Midbrain (tissue), 1 donor: ENCODE measurements at regions not wholly inside any gene's neighbourhood (a gene's known extent, or its start where the extent isn't known, plus 50 kb on each side); places are given as distances from the start of the nearest gene placed in this dataset.
"Not testable (repeated sequence)": the region's sequence is repeated elsewhere in the genome, so short reads cannot be mapped to it uniquely, and the experiment has no call there.

Experiments used
- DNase-seq: peaks from one replicate; lab custom pipeline; 2025; lab: John Stamatoyannopoulos, UW

DNA sequence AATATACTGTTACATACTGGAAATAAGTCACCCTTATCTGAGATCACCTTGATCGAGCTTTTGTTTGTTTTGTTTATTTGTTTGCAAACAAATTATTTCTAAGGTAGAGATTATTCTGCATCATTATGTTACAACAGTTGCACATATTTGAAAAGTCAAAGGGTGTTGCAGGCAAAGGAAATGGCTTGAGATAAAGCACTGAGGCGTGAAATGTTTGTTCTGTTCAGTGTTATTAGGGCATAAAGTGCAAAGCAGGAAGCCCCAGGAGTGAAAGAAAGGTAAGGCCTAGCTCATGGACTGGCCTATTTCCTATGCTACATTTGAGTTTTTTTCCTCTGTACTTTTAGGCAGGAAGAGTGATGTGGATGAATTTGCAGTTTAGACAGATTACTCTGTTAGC is 1815.6 kb upstream of the LRRTM1 start:
- DNase-seq, result no peak

DNA sequence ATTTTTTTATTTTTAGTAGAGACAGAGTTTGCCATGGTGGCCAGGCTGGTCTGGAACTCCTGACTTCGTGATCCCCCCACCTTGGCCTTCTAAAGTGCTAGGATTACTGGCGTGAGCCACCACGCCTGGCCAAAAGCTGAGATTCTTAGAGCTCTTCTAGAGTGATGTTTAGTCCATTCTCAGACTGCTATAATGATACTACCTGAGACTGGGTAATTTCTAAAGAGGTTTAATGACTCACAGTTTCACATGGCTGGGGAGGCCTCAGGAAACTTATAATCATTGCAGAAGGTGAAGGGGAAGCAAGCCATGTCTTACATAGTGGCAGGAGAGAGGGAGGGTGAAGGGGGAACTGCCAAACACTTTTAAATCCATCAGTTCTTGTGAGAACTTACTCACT is 1804.9 kb upstream of the LRRTM1 start:
- DNase-seq, result no peak

DNA sequence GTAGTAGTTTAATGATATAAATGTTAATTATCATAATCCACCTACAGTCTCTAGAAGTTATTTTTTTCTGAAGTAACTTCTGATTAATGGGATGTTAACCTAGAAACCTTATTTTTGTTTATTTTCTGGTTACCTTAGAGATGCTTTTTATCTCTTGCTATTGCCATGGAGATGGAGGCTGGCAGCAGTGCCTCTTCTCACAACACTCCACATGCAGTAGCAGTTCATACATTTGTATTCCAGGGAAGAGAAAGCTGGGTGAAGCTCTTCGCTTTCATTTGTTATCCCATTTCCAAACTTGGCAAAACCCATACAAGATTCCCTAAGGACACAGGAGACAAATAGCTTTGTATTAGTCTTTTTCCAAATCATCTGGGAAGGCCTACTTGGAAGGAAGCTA is 1794.1 kb upstream of the LRRTM1 start:
- no peak for DNase-seq

DNA sequence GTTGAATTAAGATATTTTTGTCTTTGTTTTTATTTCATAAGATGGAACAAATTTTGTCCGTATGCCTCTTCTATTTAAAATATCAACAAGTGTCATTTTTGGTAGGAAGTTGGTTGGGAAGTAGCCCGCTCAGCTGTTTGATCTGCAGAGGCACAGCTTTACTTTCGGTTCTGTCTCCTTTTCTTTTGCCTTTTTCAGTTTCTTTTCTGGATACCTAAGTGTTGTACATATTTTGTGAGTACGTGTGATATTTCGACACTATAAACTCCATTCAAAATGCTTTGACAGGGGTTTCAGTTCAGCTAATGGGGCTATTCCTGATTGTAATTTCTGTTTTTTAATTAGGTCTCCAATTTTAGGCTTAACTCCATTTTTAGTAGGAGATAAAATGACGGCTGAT is 1785.0 kb upstream of the LRRTM1 start:
- no peak for DNase-seq

DNA sequence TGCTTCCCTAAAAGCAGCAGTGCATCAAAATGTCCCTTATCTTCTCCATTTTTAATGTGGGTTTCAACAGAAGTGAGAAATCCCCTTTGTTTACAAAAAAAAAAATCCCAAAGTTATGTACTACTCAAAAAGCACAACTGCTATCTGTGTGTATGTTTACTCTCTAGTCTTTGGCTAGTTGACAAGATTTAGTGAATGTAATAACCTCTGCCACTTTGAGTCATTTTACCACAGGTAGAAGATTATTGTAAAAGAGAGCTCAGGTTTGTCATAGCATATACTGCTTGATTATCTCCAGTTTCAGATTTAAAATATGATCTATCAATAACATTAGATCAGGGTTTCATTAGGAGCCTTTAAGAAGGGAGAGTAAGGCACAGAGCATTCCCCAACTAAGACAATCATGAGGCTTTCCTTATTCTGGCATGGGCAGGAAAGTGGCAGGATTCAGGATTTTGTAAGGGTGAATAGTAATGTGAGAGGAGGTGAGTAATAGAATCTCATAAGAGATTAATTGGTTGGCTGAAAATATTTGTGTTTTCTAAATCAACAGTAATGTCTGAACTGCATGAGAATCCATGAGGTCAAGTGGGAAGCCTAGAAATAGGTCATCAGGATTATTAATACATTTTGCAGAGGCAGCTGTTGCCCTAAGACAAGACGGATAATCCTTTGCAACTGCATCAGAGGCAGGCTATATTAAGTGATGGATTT is 1780.3 kb upstream of the LRRTM1 start:
- DNase-seq, result no peak

DNA sequence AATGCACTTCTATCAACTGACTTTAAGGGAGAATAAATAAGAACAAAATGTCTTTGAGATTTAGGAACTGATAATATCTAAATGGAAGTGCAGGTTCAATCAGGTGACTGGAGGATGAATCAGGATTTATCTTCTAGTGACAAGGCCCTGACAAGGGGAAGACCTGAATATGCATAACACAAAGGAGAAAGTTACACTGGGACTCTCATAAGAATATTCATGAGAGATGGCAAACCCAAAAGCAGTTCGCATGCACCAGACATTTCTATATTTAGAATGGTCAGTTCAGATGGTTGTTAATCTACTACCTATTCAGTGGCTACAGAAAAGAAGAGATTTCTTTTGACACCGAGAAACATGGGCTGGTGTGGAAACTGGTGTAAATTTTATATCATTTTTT is 1771.3 kb upstream of the LRRTM1 start:
- DNase-seq, result no peak

DNA sequence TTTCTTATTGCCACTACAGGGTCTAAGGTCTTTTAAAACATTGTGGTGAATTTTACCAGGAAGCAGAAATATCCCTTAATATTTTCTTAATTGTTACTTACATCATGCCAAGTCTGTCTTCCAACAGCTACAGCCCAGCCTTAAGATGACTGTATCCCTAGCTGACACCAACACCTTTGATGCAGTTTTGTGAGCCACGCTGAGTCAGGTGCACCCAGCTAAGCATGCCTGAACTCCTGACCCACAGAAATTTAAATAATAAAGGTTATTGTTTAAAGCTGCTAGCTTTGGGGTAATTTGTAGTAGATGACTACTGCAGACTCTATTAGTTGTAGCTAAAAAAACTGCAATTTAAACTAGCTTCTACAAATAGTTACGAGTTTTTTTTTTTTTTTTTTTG is 1757.9 kb upstream of the LRRTM1 start:
- no peak for DNase-seq

DNA sequence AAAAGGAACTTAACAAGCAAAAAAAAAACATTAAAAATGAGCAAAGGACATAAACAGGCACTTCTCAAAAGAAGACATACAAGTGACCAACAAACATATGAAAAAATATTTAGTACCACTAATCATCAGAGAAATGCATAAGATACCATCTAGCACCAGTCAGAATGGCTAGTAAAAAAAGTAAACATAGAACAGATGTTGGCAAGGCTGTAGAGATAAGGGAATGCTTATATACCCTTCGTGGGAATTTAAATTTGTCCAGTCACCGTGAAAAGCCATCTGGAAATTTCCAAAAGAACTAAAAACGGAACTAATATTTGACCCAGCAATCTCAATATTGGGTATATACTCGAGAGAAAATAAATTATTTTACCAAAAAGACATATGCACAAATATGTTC is 1751.3 kb upstream of the LRRTM1 start:
- no peak for DNase-seq

DNA sequence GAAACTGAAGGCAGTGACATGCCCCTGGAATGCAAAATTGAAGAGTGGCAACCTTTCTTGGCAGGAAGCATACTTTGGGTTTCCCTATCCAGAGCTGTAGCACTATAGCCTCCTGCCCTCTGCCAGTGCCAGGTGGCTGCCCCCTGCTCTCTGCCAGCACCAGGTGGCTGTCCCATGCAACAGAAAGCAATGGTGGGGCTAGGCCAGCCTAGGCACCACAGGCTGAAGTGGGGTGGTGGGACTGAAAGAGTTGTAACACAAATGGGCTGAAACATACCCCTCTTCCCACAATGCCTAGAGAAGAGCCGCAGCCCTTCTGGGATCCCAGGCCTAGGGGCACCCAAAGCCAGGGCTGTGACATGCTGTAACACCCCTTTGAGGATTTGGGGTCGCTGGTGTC is 1739.3 kb upstream of the LRRTM1 start:
- DNase-seq, result no peak

DNA sequence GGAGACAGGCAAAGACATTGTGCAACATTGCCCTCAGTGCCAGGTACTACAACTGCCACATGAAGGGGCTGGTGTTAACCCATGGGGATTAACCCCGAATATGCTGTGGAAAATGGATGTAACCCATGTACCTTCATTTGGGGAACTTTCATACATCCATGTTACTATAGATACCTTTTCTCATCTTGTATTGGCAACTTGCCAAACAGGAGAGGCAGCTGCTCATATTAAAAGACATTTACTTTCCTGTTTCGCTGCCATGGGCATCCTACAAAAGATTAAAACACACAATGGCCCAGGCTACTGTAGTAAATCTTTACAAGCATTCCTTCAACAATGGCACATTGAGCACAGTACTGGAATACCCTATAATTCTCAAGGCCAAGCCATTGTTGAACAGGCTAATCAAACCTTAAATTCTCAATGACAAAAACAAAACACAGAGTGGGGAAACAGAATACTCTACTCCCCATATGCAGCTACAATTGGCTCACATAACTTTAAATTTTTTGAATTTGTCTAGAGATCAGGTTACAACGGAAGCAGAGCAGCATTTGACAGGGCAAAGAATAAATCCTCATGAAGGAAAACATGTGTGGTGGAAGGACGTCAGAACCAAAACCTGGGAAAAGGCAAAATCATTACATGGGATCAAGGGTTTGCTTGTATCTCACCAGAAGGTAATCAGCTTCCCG is 1723.5 kb upstream of the LRRTM1 start:
- DNase-seq, result no peak

DNA sequence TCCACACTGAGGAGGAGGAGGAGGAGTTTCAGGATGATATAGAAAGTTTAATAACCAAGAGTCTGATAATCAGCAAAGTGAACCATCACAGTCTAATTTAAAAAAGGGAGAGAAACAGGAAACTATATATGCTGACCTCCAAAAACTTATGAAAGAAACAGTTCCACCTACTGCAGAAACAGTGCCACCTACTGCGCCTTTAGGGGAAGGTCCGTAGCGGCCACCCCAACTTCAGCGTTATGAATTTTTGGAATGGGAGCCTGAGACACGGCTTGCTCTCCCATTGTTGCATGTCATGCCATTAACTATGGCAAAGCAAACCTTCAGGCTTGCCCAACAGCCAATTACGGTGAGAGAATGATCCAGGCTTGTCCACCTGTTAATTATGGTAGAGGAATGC is 1719.2 kb upstream of the LRRTM1 start:
- DNase-seq, result no peak

DNA sequence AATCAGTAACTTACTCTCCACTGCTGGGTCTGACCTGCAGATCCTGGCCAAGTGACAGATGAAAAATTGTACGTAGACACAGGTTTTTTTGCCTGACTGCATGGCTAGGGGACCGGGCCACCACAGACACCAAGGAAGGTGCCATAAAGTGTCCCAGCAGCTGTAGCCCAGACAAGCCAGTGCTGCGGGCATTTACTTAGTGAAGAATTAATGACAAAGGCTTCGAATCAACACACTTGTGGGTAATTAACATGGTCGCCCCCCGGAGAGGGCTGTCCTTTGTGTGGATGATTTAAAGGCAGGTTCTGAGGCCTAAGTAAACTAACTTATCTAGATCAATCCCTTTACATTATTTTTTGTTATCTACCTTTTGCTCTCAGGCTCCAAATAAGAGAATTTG is 1709.1 kb upstream of the LRRTM1 start:
- DNase-seq, result no peak

DNA sequence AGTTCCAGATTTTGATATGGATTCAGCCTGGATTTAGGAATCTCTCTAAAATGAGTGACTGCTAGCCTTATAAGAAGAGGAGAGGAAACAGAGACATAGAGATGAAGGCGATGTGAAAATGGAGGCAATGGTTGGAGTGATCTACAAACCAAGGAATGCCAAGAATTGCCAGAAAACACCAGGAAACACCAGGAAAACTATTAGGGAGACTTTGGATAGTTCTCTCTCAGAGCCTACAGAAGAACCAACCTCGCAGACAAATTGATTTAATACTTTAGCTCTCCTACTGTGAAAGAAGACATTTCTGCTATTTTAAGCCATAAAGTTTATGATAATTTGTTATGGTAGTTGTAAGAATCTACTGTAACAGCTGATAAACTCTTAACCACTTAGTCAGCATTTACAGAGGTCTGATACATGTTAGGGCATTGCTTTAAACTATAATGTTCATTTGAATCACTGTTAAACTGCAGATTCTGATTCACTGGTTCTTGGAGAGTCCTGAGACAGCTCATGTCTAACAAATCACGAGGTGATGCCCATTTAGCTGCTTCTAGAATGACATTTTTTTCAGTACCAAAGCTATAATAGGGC is 1702.6 kb upstream of the LRRTM1 start:
- DNase-seq, result no peak

DNA sequence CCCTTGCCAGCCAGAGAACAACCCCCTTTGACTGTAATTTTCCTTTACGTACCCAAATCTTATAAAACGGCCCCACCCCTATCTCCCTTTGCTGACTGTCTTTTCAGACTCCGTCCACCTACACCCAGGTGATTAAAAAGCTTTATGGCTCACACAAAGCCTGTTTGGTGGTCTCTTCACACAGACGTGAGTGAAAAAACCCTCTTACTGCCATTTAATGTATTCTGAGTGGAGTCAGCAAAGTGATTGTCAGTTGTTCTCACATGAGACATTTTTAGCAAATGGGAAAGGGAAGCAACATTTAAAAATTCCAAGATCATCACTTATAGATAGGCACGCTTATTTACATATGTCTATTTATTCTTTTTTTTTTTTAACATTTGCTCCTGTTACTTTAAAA is 1701.3 kb upstream of the LRRTM1 start:
- DNase-seq, result not testable (repeated sequence)

DNA sequence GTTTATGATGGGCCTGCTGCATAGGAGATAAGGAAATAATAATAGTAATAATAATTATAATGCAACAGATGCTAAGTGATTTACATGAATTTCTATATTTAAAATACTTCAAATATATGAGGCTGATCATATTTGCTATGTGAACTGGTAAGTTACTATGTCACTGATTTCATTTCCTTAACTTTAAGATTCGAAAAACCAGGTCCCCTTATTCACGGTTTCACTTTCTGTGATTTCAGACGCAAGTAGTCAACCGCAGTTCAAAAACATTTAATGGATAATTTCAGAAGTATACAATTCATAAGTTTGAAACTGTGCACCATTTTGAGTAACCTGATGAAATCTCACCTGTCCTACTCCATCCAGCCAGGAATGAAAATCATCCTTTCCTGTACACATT is 1697.1 kb upstream of the LRRTM1 start:
- DNase-seq, result no peak

DNA sequence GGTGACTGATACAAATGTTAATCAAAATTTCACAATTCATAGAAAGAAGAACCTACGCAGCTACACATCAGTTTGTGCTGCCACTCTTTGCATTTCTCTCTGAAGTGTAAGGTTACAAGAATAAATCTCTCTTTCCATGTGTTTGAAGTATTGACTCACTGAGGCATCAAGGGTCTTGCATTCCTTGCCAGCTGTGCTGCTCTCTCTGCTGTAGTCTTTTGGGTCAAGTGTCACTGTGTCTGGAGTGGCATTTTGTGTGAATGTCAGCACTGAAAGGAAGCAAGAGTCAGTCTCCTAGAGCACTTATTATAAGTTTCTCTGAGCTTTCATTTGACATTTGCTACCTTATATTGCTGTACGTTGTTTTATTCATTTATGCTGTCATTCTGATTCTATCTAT is 1696.1 kb upstream of the LRRTM1 start:
- DNase-seq, result no peak

DNA sequence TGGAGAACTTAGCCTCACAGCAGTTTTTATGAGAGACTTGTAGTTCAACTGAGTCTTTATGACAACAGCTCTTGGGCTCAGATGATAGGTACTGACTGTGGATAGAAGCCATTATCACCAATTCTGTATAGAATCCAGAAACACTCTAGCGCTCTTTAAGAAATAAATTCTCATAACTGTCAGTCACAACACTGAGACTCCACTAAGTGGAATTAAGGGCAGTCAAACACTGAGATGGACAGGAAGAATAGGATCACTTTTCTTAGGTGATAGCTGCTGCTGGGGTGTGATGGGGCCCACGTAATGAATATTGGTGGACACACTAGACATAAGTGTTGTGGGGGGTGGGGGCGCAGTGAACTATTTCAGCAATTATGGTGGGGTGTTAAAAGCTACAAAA is 1691.8 kb upstream of the LRRTM1 start:
- DNase-seq, result no peak

DNA sequence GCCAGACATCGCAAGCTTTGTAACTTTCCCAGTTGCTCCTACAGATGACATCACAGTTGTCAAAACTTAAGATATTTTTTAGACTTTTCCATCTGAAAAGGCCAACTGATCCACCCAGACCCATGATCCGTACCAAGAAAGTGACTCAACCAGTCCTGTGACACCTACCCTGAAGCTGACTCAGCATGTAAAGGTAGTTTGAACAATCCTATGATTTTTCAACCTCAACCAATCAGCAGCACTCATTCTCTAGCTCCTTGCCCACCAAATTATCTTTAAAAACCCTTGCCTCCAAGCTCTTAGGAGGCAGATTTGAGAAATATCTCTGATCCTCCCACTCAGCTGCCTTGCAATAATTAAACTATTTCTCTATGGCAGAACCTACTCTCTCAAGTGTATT is 1686.7 kb upstream of the LRRTM1 start:
- DNase-seq, result no peak

DNA sequence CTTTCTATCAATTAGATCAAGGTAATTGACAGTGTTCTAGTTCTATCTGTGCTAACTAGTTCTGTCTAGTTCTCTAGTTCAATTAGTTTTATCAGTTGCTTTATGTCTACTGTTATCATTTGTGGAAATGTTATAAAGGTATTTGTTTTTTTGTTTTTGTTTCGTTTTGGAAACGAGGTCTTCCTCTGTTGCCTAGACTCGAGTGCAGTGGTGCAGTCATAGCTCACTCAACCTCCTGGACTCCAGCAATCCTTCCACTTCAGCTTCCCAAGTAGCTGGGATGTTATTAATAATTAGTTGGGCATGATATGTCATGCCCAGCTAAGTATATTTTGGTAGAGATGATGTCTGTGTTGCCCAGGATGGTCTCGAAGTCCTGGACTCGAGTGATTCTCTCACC is 1682.8 kb upstream of the LRRTM1 start:
- DNase-seq, result no peak

DNA sequence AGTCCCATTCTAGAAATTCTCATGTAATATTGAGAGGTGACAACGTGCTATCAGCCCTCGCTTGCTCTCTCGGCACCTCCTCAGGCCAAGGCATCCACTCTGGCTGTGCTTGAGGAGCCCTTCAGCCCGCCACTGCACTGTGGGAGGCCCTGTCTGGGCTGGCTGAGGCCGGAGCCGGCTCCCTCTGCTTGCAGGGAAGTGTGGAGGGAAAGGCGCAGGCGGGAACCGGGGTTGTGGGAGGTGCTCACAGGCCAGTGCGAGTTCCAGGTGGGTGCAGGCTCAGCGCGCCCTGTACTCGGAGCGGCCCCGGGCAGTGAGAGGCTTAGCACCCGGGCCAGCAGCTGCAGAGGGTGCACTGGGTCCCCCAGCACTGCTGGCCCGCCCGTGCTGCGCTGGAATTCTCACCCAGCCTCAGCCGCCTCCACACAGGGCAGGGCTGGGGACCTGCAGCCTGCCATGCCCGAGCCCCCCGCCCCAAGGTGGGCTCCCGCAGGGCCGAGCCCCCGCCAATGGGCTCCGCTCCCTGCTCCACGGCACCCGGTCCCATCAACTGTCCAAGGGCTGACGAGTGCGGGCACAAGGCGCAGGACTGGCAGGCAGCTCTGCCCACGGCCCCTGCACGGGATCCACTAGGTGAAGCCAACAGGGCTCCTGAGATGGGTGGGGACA is 1680.6 kb upstream of the LRRTM1 start:
- no peak for DNase-seq

DNA sequence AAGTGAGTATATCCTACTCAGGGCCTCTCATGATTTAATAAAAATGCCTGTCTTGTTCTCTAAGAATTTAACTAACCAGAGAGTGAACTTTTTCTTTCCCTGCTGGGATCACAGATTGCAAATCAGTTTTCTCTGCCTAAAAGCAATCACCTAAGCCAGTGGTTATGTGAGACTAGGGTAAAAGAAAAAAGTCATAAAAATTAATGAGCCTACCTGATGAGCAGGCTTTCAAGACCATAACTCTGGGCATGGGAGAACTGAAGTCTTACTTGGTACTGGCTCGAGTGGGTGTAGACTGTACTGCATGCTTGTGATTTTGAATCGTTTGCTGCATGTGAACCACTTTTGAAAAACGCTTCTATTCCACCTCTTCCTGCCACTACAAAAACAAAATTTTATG is 1677.0 kb upstream of the LRRTM1 start:
- no peak for DNase-seq

DNA sequence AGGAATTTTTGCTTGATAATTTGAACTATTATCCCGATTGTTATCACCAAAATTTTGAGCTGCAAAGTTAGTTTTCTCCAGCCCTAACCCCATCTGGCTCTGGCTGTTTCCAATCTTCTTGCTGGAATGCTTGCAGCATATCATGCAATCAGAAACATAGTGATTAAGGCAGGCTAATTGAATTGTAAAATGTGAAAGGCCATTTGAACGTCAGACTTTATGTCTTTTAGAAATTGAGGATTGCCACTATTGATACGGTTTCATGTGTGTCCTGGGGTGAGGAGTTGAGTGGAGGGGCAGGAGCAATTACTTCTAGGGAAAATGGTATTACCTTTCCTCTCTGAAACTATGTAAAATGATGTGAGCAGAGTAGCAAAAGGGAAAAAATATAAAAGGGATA is 1674.5 kb upstream of the LRRTM1 start:
- DNase-seq, result no peak

DNA sequence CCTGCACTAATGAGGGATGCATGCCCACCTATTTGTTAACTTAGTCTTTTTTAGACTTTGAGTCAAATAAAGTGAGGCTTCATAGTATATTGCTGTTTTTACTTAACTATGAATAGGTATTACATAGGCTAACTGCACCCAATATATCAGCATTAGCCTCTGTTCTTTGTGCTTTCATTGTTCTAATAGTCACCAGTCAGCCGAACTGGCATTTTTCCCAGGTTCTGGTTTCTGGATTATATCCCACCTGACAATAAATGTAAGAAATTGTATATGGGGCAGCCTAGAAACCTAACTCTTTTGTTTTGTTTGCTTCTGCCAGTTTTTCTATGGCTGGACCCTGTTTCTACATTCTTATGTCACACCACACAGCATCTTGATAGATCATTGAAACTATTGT is 1672.4 kb upstream of the LRRTM1 start:
- no peak for DNase-seq
